HCT116 (cell line): ENCODE measurements at regions not wholly inside any gene's neighbourhood (a gene's known extent, or its start where the extent isn't known, plus 50 kb on each side); places are given as distances from the start of the nearest gene placed in this dataset.
"Not testable (repeated sequence)": the region's sequence is repeated elsewhere in the genome, so short reads cannot be mapped to it uniquely, and the experiment has no call there.

ENCODE experiments used
- EGR1 ChIP-seq: IDR thresholded peaks from 2 replicates; pipeline ENCODE4 v1.6.1; 2012; ENCODE audit warnings: low read depth
- EZH2phosphoT487 ChIP-seq: fragments of 200-600 bp; IDR thresholded peaks from 2 replicates; pipeline ENCODE4 v1.6.1; 2018; ENCODE audit warnings: antibody characterized with exemption, borderline replicate concordance
- POLR2AphosphoS5 ChIP-seq: IDR thresholded peaks from 2 replicates; pipeline ENCODE4 v1.6.1; 2011; ENCODE audit warnings: mild to moderate bottlenecking, low read depth, low read length, moderate library complexity
- SP1 ChIP-seq: IDR thresholded peaks from 2 replicates; pipeline ENCODE4 v1.6.1; 2012; ENCODE audit warnings: low read depth
- TCF7L2 ChIP-seq: IDR thresholded peaks from 2 replicates; pipeline ENCODE4 v1.7.0; 2011; ENCODE audit warnings: borderline replicate concordance, inconsistent platforms; ENCODE audit not compliant: insufficient read depth, insufficient read length; ENCODE audit errors: extremely low read depth
- ZNF274 ChIP-seq: fragments of 200-500 bp; sonication (Bioruptor generic); IDR thresholded peaks from 2 replicates; pipeline ENCODE4 v1.6.1; 2014; ENCODE audit warnings: mild to moderate bottlenecking, low read depth, low read length, inconsistent platforms
- TF ChIP-seq, protein P1 (sequence below), 3 experiments: fragments of 200-600 bp in 1 of 3; sonication (generic) in 1 of 3; IDR thresholded peaks in 2 of 3; conservative IDR thresholded peaks in 1 of 3; 2 replicates each; pipeline ENCODE4 v1.5.1; 2012 to 2017; ENCODE audit warnings: low read depth in 2 of 3, low read length in 2 of 3, antibody characterized with exemption in 1 of 3, borderline replicate concordance in 1 of 3, control low read depth in 1 of 3, mild to moderate bottlenecking in 1 of 3, mixed read lengths in 1 of 3, mixed run types in 1 of 3, moderate library complexity in 1 of 3; ENCODE audit not compliant: insufficient read depth in 1 of 3
- TF ChIP-seq, protein P2 (sequence below): IDR thresholded peaks from 2 replicates; pipeline ENCODE4 v1.6.1; 2012
- TF ChIP-seq, protein P3 (sequence below): IDR thresholded peaks from 2 replicates; pipeline ENCODE4 v1.6.1; 2012; ENCODE audit warnings: low read depth

DNA sequence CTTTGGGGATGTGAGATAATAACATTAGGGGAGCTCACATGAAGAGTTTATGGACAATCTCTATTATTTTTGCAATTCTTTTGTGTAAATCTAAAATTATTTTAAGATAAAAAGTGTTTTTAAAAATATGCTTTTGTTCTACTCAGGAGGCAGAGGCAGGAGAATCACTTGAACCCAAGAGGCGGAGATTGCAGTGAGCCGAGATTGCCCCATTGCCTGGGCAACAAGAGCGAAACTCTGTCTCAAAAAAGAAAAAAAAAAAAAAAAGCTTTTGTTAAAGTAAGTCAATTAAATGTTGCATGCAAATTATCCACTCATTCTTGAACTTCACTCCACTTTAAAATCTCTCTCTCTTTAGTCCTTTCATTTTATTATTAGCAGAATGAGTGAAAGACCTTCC, 193.3 kb upstream of the IRS2 start:
- not testable (repeated sequence) for TF ChIP-seq ZNF274, EGR1, SP1, POLR2AphosphoS5, TCF7L2, EZH2phosphoT487
- TF ChIP-seq, protein P1, sequence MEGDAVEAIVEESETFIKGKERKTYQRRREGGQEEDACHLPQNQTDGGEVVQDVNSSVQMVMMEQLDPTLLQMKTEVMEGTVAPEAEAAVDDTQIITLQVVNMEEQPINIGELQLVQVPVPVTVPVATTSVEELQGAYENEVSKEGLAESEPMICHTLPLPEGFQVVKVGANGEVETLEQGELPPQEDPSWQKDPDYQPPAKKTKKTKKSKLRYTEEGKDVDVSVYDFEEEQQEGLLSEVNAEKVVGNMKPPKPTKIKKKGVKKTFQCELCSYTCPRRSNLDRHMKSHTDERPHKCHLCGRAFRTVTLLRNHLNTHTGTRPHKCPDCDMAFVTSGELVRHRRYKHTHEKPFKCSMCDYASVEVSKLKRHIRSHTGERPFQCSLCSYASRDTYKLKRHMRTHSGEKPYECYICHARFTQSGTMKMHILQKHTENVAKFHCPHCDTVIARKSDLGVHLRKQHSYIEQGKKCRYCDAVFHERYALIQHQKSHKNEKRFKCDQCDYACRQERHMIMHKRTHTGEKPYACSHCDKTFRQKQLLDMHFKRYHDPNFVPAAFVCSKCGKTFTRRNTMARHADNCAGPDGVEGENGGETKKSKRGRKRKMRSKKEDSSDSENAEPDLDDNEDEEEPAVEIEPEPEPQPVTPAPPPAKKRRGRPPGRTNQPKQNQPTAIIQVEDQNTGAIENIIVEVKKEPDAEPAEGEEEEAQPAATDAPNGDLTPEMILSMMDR (IDR thresholded peaks at IDR 0.05 in 2 of 3, conservative IDR thresholded peaks at IDR 0.05 in 1 of 3; ENCODE audit: borderline replicate concordance in 1 of 3, insufficient read depth in 1 of 3, low read depth in 2 of 3, low read length in 2 of 3) = not testable (repeated sequence)
- TF ChIP-seq, protein P2, sequence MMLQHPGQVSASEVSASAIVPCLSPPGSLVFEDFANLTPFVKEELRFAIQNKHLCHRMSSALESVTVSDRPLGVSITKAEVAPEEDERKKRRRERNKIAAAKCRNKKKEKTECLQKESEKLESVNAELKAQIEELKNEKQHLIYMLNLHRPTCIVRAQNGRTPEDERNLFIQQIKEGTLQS = not testable (repeated sequence)
- TF ChIP-seq, protein P3, sequence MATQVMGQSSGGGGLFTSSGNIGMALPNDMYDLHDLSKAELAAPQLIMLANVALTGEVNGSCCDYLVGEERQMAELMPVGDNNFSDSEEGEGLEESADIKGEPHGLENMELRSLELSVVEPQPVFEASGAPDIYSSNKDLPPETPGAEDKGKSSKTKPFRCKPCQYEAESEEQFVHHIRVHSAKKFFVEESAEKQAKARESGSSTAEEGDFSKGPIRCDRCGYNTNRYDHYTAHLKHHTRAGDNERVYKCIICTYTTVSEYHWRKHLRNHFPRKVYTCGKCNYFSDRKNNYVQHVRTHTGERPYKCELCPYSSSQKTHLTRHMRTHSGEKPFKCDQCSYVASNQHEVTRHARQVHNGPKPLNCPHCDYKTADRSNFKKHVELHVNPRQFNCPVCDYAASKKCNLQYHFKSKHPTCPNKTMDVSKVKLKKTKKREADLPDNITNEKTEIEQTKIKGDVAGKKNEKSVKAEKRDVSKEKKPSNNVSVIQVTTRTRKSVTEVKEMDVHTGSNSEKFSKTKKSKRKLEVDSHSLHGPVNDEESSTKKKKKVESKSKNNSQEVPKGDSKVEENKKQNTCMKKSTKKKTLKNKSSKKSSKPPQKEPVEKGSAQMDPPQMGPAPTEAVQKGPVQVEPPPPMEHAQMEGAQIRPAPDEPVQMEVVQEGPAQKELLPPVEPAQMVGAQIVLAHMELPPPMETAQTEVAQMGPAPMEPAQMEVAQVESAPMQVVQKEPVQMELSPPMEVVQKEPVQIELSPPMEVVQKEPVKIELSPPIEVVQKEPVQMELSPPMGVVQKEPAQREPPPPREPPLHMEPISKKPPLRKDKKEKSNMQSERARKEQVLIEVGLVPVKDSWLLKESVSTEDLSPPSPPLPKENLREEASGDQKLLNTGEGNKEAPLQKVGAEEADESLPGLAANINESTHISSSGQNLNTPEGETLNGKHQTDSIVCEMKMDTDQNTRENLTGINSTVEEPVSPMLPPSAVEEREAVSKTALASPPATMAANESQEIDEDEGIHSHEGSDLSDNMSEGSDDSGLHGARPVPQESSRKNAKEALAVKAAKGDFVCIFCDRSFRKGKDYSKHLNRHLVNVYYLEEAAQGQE = not testable (repeated sequence)
